ENCODE measurements at regions not wholly inside any gene's neighbourhood (a gene's known extent, or its start where the extent isn't known, plus 50 kb on each side); places are given as distances from the start of the nearest gene placed in this dataset.

DNA sequence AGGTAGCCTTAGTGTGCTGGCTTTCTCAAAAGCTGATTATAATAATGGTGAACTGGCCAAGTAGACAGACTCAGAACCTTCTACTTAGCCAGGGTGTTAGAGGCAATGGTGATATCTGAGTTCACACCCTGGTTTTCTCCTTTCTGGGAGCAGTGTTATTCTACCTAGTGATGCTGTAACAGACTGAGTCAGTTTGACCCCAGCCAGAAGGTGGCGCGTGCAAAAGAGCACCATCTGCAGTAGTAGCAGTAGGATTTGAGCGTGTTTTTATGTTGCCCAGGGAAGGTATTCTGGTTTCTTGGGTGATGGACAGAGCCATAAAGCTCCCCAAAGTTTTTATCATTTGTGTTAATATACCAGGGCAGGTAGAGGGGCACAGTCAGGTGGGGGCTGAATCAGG is 143.8 kb upstream of the CPXCR1 start:
- Histone ChIP-seq H3K4me3 (no peak overlapping the region), H3K4me1 (no peaks in the 10 kb centered on the region), H3K9me3 (no peaks in the 10 kb centered on the region), H3K36me3 (no peaks in the 10 kb centered on the region), H3K27me3 (no peaks in the 10 kb centered on the region), H3K27ac (no peak overlapping the region)
- no peak for TF ChIP-seq POLR2A (IDR thresholded peaks at IDR 0.05)
- TF ChIP-seq, protein P1, sequence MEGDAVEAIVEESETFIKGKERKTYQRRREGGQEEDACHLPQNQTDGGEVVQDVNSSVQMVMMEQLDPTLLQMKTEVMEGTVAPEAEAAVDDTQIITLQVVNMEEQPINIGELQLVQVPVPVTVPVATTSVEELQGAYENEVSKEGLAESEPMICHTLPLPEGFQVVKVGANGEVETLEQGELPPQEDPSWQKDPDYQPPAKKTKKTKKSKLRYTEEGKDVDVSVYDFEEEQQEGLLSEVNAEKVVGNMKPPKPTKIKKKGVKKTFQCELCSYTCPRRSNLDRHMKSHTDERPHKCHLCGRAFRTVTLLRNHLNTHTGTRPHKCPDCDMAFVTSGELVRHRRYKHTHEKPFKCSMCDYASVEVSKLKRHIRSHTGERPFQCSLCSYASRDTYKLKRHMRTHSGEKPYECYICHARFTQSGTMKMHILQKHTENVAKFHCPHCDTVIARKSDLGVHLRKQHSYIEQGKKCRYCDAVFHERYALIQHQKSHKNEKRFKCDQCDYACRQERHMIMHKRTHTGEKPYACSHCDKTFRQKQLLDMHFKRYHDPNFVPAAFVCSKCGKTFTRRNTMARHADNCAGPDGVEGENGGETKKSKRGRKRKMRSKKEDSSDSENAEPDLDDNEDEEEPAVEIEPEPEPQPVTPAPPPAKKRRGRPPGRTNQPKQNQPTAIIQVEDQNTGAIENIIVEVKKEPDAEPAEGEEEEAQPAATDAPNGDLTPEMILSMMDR (IDR thresholded peaks at IDR 0.05), result no peak
- intact Hi-C loops (cut with DNase I; ENCODE audit: low total_unique reads), result no loop called here
- no peak for DNase-seq

DNA sequence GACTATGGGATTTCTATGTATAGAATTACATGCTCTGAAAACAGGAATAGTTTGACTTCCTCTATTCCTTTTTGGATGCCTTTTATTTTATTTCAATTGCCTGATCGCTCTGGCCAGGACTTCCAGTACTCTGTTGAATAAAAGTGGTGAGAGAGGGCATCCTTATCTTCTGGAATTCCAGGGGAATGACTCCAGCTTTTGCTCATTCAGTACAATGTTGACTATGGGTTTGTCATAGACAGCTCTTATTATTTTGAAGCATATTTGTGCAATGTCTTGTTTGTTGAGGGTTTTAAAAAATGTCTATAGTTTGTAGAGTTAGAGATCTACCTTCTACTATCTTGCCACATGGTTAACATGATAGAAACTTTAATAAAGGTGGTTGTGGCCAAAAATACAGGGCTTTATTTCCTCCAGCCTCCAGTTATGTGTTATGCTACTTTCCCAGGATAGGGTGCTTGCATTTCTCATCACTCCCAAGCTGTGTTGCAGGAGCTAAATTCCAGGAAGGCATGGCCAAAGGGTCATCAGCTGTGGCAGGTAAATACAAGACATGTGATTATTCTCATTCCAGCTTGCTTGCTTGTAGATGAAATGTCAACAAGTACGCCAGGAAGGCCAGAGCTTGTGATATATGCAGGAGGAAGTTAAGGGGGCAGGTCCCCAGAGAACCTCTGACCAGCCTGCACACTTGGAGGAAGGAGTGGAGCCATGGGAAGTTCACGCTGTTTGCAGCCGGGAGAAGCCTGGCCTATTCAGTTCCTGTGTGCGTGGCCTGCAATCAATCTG is 142.4 kb upstream of the CPXCR1 start:
- intact Hi-C loops (cut with DNase I; ENCODE audit: low total_unique reads), result no loop called here
- Histone ChIP-seq H3K27ac (no peak overlapping the region), H3K4me3 (no peak overlapping the region), H3K36me3 (no peaks in the 10 kb centered on the region), H3K4me1 (no peaks in the 10 kb centered on the region), H3K27me3 (no peaks in the 10 kb centered on the region), H3K9me3 (no peaks in the 10 kb centered on the region)
- no peak for DNase-seq
- TF ChIP-seq, protein P1 (IDR thresholded peaks at IDR 0.05), result no peak
- no peak for TF ChIP-seq POLR2A (IDR thresholded peaks at IDR 0.05)

DNA sequence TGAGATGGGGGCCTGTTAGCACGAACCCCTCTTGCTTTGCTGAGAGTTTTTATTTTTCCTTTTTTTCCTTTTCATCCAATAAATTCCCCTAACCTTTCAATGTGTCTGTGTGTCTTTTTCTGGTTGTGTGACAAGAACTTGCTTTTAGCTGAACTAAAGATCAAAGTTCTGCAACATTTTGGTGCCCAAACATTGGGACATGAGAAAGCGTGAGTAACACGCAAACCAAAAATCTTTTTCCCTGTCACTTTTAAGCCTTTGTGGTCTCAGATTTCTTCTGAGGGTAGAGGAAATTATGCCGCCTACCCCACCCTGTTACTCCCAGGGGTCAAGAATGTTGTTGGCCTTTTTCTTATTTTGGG is 141.8 kb upstream of the CPXCR1 start:
- H3K4me3 ChIP-seq, result no peak overlapping the region
- no peaks in the 10 kb centered on the region for H3K4me1 ChIP-seq
- DNase-seq, result no peak
- TF ChIP-seq POLR2A (IDR thresholded peaks at IDR 0.05), result no peak
- TF ChIP-seq, protein P1 (IDR thresholded peaks at IDR 0.05), result no peak
- no peaks in the 10 kb centered on the region for H3K36me3 ChIP-seq
- no peaks in the 10 kb centered on the region for H3K9me3 ChIP-seq
- intact Hi-C loops (cut with DNase I; ENCODE audit: low total_unique reads), result no loop called here
- H3K27me3 ChIP-seq, result no peaks in the 10 kb centered on the region
- no peak overlapping the region for H3K27ac ChIP-seq

DNA sequence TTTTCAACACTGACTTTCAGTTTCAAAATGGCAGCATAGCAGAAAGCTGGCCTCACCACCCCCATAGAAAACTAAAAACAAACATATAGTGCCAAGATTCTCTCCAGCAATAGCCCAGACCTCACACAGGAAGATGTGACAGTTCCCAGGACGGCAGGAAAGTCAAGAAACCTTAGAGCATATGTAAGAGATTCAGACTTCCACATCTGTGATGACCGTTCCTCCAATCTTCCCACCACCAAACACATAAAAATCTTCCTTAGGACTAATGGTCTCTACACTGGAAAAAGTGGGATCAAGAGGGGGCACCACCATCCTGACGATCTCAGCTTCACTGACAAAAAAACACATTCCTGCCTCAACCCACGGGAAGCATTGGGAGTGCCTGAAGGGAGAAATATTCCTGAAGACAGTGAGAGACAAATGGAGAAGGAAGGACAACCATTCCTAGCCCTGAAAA is 134.1 kb upstream of the CPXCR1 start:
- no peaks in the 10 kb centered on the region for H3K27me3 ChIP-seq
- no peaks in the 10 kb centered on the region for H3K4me1 ChIP-seq
- H3K36me3 ChIP-seq, result no peaks in the 10 kb centered on the region
- intact Hi-C loops (cut with DNase I; ENCODE audit: low total_unique reads), result no loop called here
- H3K4me3 ChIP-seq, result no peak overlapping the region
- no peak overlapping the region for H3K27ac ChIP-seq
- TF ChIP-seq POLR2A (IDR thresholded peaks at IDR 0.05), result no peak
- TF ChIP-seq, protein P1 (IDR thresholded peaks at IDR 0.05), result no peak
- no peaks in the 10 kb centered on the region for H3K9me3 ChIP-seq
- no peak for DNase-seq

DNA sequence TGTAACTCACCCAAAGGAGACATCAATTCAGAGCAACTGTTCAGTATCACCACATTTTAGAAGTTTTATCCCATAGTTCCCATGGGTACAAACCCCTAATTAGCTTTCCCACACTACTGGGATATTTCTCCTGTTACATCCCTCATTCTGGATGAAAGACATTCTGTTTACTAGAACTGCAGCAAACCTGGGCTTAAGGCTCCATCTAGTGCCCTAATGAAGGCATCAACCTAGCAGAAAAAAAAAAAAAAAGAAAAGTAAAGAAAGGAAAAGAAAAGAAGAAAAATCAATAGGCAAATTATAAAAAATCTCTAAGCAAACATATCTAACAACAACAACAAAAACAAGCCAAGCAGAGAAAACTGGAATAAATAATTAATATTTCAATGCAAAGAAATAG is 133.7 kb upstream of the CPXCR1 start:
- Histone ChIP-seq H3K27me3 (no peaks in the 10 kb centered on the region), H3K9me3 (no peaks in the 10 kb centered on the region), H3K4me1 (no peaks in the 10 kb centered on the region), H3K36me3 (no peaks in the 10 kb centered on the region), H3K4me3 (no peak overlapping the region), H3K27ac (no peak overlapping the region)
- no peak for DNase-seq
- TF ChIP-seq POLR2A (IDR thresholded peaks at IDR 0.05), result no peak
- TF ChIP-seq, protein P1 (IDR thresholded peaks at IDR 0.05), result peak in 3 of 4 experiments; percentile 8 to 25 (median 20)
- intact Hi-C loops (cut with DNase I; ENCODE audit: low total_unique reads), result no loop called here

All from uterus (tissue), 3 donors.